ENCODE measurements at regions not wholly inside any gene's neighbourhood (a gene's known extent, or its start where the extent isn't known, plus 50 kb on each side); places are given as distances from the start of the nearest gene placed in this dataset.

GRCh38 chr18:27583466-27583865 is 398.4 kb upstream of the CHST9 start:
- TF ChIP-seq CTCF (conservative IDR thresholded peaks at IDR 0.05) (no peak), EZH2 (IDR thresholded peaks at IDR 0.05; ENCODE audit: low read depth) (no peak)

Measured in PC-9 (cell line).